ENCODE measurements at regions not wholly inside any gene's neighbourhood (a gene's known extent, or its start where the extent isn't known, plus 50 kb on each side); places are given as distances from the start of the nearest gene placed in this dataset.

DNA sequence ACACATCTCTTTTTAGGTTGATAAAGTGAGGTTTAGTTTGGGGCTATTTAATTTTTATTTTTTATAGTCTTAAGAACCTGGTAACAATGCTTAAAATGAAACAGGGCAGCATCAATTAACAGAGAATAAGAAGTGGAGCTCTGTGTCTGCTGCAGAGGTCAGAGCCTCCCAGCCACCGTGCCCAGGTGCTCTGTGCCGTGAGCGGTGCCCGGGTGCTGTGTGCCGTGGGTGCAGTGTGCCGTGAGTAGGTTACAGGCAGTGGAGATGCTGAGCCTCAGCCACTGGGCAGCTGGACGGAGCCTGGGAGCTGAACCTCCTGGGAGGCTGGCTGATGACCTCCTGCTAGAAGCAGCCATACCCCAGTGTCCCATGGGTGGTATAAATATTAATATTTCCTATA is 250.0 kb downstream of the KLF6 start:
- CTCF ChIA-PET, result no interaction called here

More for the DNA sequence above, 250.0 kb downstream of the KLF6 start:
- Histone ChIP-seq H3K56ac (ENCODE audit: extremely low read depth, insufficient read depth, low read length) (no peak overlapping the region), H3K23ac (ENCODE audit: low read depth, low read length) (no peak overlapping the region), H3K9me3 (ENCODE audit: control insufficient read depth, insufficient read depth, low read length) (no peaks in the 10 kb centered on the region), H2BK5ac (ENCODE audit: low read depth, low read length, poor library complexity, severe bottlenecking) (no peak overlapping the region), H3K4me2 (ENCODE audit: low read depth, low read length) (no peak overlapping the region), H4K5ac (ENCODE audit: low read depth, low read length) (no peak overlapping the region), H4K20me1 (ENCODE audit: insufficient read depth, low read length) (no peaks in the 10 kb centered on the region), H2AFZ (replicated peaks; ENCODE audit: low read length, poor library complexity) (no peak overlapping the region), H3K4me1 (ENCODE audit: control insufficient read depth, insufficient read depth, low read length) (peaks cover 20% of the 10 kb centered on the region), H2BK20ac (ENCODE audit: low read depth, low read length) (no peak overlapping the region), H3K27me3 (ENCODE audit: control insufficient read depth, insufficient read depth, low read length) (no peaks in the 10 kb centered on the region), H3K18ac (ENCODE audit: low read depth, low read length) (no peak overlapping the region), H3K27ac (ENCODE audit: insufficient read depth, low read length) (no peak overlapping the region), H3K9ac (ENCODE audit: low read depth, low read length) (no peak overlapping the region), H3K9me1 (ENCODE audit: insufficient read depth, low read length) (peaks cover 11% of the 10 kb centered on the region), H3K79me1 (ENCODE audit: low read depth in 1 of 2, low read length in 2 of 2) (0 out of 4 replicates have a peak, but pooled peaks cover 0 to 4% of the 10 kb centered on the region in 2 experiments), H3K4me3 (ENCODE audit: insufficient read depth, low read depth, low read length) (no peak overlapping the region), H3K14ac (replicated peaks; ENCODE audit: low read depth, low read length) (no peak overlapping the region), H2AK5ac (ENCODE audit: low read depth, low read length) (no peak overlapping the region), H2AK9ac (replicated peaks; ENCODE audit: low read depth, low read length, poor library complexity) (no peak overlapping the region), H3K4ac (ENCODE audit: low read depth, low read length) (no peak overlapping the region; the same call in 1 of the 2 replicates), H4K91ac (ENCODE audit: insufficient read depth, low read depth, low read length) (no peak overlapping the region), H2BK120ac (ENCODE audit: low read depth, low read length) (no peak overlapping the region), H4K8ac (ENCODE audit: low read depth in 2 of 2, low read length in 2 of 2) (no peak overlapping the region), H3K36me3 (ENCODE audit: control insufficient read depth, insufficient read depth, low read length) (no peaks in the 10 kb centered on the region), H2BK15ac (ENCODE audit: low read depth, low read length) (no peak overlapping the region)
- POLR2A ChIA-PET (ENCODE audit: unreplicated experiment), result no interaction called here
- BruUV-seq (replicated peaks), result no TSS peak
- intact Hi-C loops (cut with micrococcal nuclease), result loop anchor here (5.0 kb wide), 1 partner anchor 242 kb away; no protein-coding TSS in a partner anchor
- 100% methylated on average over 2 of the region's 7 CpGs; no CpG with 5 or more reads in 1 of the 2 experiments for WGBS, 2 experiments (ENCODE audit: extremely low coverage in 2 of 2, insufficient read length in 1 of 2)
- ATAC-seq (ENCODE audit: low read depth) (no peak), DNase-seq (no peak)
- TF ChIP-seq, protein P1, sequence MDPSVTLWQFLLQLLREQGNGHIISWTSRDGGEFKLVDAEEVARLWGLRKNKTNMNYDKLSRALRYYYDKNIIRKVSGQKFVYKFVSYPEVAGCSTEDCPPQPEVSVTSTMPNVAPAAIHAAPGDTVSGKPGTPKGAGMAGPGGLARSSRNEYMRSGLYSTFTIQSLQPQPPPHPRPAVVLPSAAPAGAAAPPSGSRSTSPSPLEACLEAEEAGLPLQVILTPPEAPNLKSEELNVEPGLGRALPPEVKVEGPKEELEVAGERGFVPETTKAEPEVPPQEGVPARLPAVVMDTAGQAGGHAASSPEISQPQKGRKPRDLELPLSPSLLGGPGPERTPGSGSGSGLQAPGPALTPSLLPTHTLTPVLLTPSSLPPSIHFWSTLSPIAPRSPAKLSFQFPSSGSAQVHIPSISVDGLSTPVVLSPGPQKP (IDR thresholded peaks at IDR 0.05; ENCODE audit: borderline replicate concordance, low read depth, low read length), result no peak
- TF ChIP-seq NFE2L2 (IDR thresholded peaks at IDR 0.05; ENCODE audit: low read depth, low read length) (no peak), POLR2A (IDR thresholded peaks at IDR 0.05; ENCODE audit: low read depth, low read length) (no peak), RCOR1 (IDR thresholded peaks at IDR 0.05; ENCODE audit: insufficient replicate concordance, low read length) (no peak), SMC3 (IDR thresholded peaks at IDR 0.05; ENCODE audit: low read depth, low read length) (no peak), MXI1 (IDR thresholded peaks at IDR 0.05; ENCODE audit: borderline replicate concordance, low read depth, low read length) (no peak), MAFK (IDR thresholded peaks at IDR 0.05; ENCODE audit: low read depth, low read length) (no peak), CEBPB (IDR thresholded peaks at IDR 0.05; ENCODE audit: low read depth, low read length) (no peak)
- TF ChIP-seq, protein P2, sequence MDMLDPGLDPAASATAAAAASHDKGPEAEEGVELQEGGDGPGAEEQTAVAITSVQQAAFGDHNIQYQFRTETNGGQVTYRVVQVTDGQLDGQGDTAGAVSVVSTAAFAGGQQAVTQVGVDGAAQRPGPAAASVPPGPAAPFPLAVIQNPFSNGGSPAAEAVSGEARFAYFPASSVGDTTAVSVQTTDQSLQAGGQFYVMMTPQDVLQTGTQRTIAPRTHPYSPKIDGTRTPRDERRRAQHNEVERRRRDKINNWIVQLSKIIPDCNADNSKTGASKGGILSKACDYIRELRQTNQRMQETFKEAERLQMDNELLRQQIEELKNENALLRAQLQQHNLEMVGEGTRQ (IDR thresholded peaks at IDR 0.05; ENCODE audit: low read depth, low read length), result no peak
- TF ChIP-seq, protein P3, sequence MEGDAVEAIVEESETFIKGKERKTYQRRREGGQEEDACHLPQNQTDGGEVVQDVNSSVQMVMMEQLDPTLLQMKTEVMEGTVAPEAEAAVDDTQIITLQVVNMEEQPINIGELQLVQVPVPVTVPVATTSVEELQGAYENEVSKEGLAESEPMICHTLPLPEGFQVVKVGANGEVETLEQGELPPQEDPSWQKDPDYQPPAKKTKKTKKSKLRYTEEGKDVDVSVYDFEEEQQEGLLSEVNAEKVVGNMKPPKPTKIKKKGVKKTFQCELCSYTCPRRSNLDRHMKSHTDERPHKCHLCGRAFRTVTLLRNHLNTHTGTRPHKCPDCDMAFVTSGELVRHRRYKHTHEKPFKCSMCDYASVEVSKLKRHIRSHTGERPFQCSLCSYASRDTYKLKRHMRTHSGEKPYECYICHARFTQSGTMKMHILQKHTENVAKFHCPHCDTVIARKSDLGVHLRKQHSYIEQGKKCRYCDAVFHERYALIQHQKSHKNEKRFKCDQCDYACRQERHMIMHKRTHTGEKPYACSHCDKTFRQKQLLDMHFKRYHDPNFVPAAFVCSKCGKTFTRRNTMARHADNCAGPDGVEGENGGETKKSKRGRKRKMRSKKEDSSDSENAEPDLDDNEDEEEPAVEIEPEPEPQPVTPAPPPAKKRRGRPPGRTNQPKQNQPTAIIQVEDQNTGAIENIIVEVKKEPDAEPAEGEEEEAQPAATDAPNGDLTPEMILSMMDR (conservative IDR thresholded peaks at IDR 0.05; ENCODE audit: low read depth, low read length), result no peak
- dilution Hi-C loops (cut with HindIII; ENCODE audit: low sequenced_read_pairs, unreplicated experiment), result no loop called here
- in situ Hi-C loops (cut with MboI; ENCODE audit: low sequenced_read_pairs), result no loop called here
